ENCODE measurements at regions not wholly inside any gene's neighbourhood (a gene's known extent, or its start where the extent isn't known, plus 50 kb on each side); places are given as distances from the start of the nearest gene placed in this dataset.

DNA sequence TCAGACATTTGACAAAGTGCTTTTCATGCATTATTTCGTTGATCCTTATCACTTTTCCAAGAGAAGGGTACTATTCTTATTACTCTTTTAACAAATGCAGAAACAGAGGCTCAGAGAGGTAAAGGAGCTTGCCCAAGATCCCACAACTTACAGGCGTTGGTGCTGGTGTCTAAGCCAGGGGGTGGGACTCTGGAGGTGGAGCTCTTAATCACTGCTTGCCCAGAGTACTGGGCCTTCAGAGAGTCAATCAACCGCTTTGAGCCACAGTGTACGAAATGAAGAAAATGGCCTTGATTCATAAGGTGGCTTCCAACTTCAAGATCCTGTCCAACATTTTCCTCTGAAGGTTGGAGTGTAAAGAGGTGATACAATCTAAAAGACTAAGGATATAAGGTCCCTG is 211.5 kb downstream of the NECTIN3 start:
- no peaks in the 10 kb centered on the region for H3K27me3 ChIP-seq
- H3K36me3 ChIP-seq: no peaks in the 10 kb centered on the region
- no peaks in the 10 kb centered on the region for H3K4me1 ChIP-seq
- no peak for DNase-seq
- H3K4me3 ChIP-seq (ENCODE audit: low read depth, low read length): no peak overlapping the region
- TF ChIP-seq CTCF (IDR thresholded peaks at IDR 0.05; ENCODE audit: low read depth, low read length): no peak
- H3K9me3 ChIP-seq: no peaks in the 10 kb centered on the region

- Histone ChIP-seq H3K9me3 (no peaks in the 10 kb centered on the region), H3K4me1 (no peaks in the 10 kb centered on the region), H3K36me3 (no peaks in the 10 kb centered on the region), H3K4me3 (ENCODE audit: low read depth, low read length) (no peak overlapping the region), H3K27me3 (no peaks in the 10 kb centered on the region)
- DNase-seq: no peak
- no peak for TF ChIP-seq CTCF (IDR thresholded peaks at IDR 0.05; ENCODE audit: low read depth, low read length)
Measured at GRCh38 chr3:111284503-111285183, 213.0 kb downstream of the NECTIN3 start.

DNA sequence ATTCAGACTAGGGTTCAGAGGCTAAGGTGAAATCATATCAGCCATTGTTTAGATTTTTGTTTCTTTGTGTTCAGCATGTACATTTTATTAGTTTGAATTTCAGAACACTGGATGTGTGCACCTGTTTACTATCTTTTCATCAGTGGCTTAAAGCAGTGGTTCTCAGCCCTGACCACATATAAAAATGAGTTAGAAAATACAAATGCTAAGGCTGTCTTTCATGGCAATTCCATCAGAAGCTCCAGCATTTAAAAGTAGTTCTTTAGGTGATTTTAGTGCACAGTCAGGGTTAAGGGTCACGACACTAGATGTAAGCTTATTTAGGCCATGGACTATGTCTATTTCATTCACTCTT is 213.5 kb downstream of the NECTIN3 start:
- Histone ChIP-seq H3K36me3 (no peaks in the 10 kb centered on the region), H3K27me3 (no peaks in the 10 kb centered on the region), H3K9me3 (no peaks in the 10 kb centered on the region), H3K4me3 (ENCODE audit: low read depth, low read length) (no peak overlapping the region), H3K4me1 (no peaks in the 10 kb centered on the region)
- TF ChIP-seq CTCF (IDR thresholded peaks at IDR 0.05; ENCODE audit: low read depth, low read length): no peak
- no peak for DNase-seq

DNA sequence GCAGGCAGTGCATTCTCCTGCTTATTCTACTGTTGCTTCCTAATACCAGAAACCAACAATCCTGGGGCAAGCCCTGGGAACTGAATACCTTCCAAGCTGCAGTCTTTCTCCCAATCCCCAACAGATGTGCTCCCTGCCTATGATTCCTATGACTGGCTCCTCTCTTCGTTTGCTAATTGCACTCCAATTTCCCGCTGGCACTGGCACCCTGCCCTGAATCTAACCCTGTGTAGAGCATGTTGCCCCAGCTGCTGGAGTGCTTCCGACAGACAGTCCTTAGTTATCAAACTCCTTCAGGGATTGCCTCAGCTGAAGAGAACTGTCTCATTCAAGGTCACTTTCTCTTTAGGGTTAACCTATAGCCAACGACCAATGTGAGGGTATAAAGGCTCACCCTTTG is 214.1 kb downstream of the NECTIN3 start:
- no peaks in the 10 kb centered on the region for H3K27me3 ChIP-seq
- TF ChIP-seq CTCF (IDR thresholded peaks at IDR 0.05; ENCODE audit: low read depth, low read length): no peak
- no peaks in the 10 kb centered on the region for H3K9me3 ChIP-seq
- H3K4me3 ChIP-seq (ENCODE audit: low read depth, low read length): no peak overlapping the region
- H3K4me1 ChIP-seq: no peaks in the 10 kb centered on the region
- DNase-seq: no peak
- H3K36me3 ChIP-seq: no peaks in the 10 kb centered on the region

- H3K4me3 ChIP-seq (ENCODE audit: low read depth, low read length): no peak overlapping the region
- DNase-seq: no peak
- H3K27me3 ChIP-seq: no peaks in the 10 kb centered on the region
- no peaks in the 10 kb centered on the region for H3K9me3 ChIP-seq
- no peaks in the 10 kb centered on the region for H3K36me3 ChIP-seq
- no peak for TF ChIP-seq CTCF (IDR thresholded peaks at IDR 0.05; ENCODE audit: low read depth, low read length)
- H3K4me1 ChIP-seq: no peaks in the 10 kb centered on the region
Measured at GRCh38 chr3:111286746-111287145, 215.1 kb downstream of the NECTIN3 start.

GRCh38 chr3:111292117-111292516 is 220.5 kb downstream of the NECTIN3 start:
- TF ChIP-seq CTCF (IDR thresholded peaks at IDR 0.05; ENCODE audit: low read depth, low read length): no peak
- no peak for DNase-seq
- H3K4me1 ChIP-seq: no peaks in the 10 kb centered on the region
- no peaks in the 10 kb centered on the region for H3K36me3 ChIP-seq
- H3K4me3 ChIP-seq (ENCODE audit: low read depth, low read length): no peak overlapping the region
- H3K9me3 ChIP-seq: no peaks in the 10 kb centered on the region
- H3K27me3 ChIP-seq: no peaks in the 10 kb centered on the region
